ENCODE measurements at regions not wholly inside any gene's neighbourhood (a gene's known extent, or its start where the extent isn't known, plus 50 kb on each side); places are given as distances from the start of the nearest gene placed in this dataset.

GRCh38 chr3:94272016-94272415, 209.2 kb downstream of the NSUN3 start:
- TF ChIP-seq CTCF (IDR thresholded peaks at IDR 0.05) (no peak), POLR2A (IDR thresholded peaks at IDR 0.05) (no peak)
